ENCODE measurements at regions not wholly inside any gene's neighbourhood (a gene's known extent, or its start where the extent isn't known, plus 50 kb on each side); places are given as distances from the start of the nearest gene placed in this dataset.

DNA sequence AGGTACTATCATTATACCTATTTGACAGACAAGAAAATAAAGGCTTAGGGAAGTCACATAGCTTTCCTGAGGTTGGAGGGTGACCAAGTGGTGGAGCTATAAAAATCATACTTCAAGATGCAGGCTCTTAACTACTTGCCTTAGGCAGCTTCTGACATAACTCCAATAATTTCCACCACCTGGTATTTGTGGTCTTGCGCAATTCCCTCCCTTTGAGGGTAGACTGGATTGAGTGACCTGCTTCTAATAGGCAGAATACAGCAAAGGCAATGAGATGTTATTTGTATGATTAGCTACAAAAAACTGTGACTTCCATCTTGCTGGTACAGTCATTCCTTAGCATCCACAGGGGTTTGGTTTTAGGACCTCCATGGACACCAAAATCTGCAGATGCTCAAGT is 385.5 kb downstream of the TMEM114 start:
- no peak for TF ChIP-seq POLR2A (IDR thresholded peaks at IDR 0.05)
- TF ChIP-seq, protein P1, sequence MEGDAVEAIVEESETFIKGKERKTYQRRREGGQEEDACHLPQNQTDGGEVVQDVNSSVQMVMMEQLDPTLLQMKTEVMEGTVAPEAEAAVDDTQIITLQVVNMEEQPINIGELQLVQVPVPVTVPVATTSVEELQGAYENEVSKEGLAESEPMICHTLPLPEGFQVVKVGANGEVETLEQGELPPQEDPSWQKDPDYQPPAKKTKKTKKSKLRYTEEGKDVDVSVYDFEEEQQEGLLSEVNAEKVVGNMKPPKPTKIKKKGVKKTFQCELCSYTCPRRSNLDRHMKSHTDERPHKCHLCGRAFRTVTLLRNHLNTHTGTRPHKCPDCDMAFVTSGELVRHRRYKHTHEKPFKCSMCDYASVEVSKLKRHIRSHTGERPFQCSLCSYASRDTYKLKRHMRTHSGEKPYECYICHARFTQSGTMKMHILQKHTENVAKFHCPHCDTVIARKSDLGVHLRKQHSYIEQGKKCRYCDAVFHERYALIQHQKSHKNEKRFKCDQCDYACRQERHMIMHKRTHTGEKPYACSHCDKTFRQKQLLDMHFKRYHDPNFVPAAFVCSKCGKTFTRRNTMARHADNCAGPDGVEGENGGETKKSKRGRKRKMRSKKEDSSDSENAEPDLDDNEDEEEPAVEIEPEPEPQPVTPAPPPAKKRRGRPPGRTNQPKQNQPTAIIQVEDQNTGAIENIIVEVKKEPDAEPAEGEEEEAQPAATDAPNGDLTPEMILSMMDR (IDR thresholded peaks at IDR 0.05): no peak

Data from vagina (tissue), 2 donors.